ENCODE measurements at regions not wholly inside any gene's neighbourhood (a gene's known extent, or its start where the extent isn't known, plus 50 kb on each side); places are given as distances from the start of the nearest gene placed in this dataset.

GRCh38 chr9:87433853-87434252, 63.8 kb upstream of the DAPK1 start:
- no peak for DNase-seq

GRCh38 chr9:87434366-87434765, 63.3 kb upstream of the DAPK1 start:
- DNase-seq = no peak

DNA sequence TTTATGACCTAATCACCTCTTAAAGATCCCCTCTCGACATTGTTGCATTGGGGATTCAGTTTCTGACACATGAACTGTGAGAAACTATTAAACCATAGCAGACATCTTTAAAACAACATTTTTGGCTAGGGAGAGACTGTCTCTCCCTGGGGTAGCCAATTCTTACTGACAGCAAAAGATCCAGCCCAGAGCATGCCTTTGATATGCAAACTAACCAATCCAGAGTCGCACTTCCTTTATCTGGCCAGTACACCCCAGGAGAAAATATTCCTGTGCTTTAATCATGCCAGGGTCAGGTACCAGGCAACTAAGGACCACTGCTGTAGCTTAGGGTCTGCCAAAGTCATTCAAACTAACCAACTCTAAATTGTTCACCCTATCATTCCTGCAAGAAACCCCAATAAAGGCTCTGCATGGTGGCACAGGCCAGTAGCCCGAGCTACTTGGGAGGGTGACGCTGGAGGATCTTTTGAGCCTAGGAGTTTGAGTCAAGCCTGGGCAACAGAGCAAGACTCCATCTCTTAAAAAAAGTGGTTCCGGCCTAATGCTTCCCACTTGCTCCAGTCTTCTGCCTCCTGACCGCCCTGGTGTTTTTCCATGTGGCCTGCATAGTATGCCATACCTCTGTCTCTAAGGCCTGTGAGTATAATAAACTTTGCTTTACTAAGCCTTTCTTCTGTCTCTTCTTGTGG, 62.3 kb upstream of the DAPK1 start:
- no peak for DNase-seq

DNA sequence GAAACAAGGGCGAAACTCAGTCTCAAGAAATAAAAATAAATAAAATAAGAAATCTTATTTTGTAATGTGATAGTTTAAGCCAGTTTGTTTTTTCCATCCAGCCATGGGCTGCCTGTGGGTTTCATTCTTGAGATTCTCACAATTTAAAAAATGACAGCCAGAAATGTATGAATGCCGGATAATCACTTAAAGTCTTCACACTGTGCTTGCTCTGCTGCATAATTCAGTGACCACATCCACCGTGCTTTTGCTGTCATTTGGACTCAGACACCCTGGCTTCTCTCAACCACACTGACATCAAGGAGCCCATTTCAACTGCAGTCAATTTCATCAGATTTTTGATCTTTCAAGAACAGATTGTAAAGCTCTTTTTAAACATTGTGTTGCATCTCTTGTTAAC, 61.0 kb upstream of the DAPK1 start:
- no peak for DNase-seq

GRCh38 chr9:87437966-87438365, 59.7 kb upstream of the DAPK1 start:
- DNase-seq = no peak

- DNase-seq = no peak
Measured at GRCh38 chr9:87441251-87441650, 56.4 kb upstream of the DAPK1 start.

- no peak for DNase-seq
Measured at GRCh38 chr9:87442451-87442850, 55.2 kb upstream of the DAPK1 start.

DNA sequence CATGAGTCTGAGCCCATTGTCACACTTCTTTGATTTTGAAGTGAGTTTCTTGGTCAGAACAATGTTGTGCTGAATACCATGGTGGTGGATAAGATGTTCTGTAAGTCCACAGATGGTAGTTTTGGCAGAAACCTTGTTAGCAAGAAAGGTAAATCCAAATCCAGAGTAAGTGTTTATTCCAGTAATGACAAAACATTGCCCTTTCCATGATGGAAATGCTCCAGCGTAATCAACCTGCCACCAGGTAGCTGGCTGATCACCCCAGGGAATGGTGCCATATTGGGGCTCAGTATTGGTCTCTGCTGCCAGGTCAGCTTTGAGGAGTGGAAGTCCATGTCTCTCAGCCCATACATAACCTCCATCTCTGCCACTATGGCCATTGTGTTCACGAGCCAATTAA, 54.7 kb upstream of the DAPK1 start:
- DNase-seq = no peak

GRCh38 chr9:87443461-87443860, 54.2 kb upstream of the DAPK1 start:
- no peak for DNase-seq

- DNase-seq = peak; percentile 13
Measured at GRCh38 chr9:87445646-87446045, 52.0 kb upstream of the DAPK1 start.

DNA sequence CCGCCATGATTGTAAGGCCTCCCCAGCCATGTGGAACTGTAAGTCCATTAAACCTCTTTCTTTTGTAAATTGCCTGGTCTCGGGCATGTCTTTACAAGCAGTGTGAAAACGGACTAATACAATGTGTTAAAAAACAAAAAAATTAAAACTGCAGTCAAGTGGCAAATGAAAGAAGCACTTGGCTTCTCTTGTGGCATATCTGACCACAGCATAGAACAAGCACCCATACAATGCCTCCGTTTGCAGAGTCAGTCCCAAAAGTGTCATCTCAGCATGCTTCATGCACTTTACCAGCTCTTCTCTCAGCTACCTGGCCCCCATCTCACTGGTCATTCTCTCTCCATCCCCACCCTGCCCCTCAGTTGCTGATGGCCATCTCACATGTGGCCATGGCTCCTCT, 51.1 kb upstream of the DAPK1 start:
- DNase-seq = no peak

DNA sequence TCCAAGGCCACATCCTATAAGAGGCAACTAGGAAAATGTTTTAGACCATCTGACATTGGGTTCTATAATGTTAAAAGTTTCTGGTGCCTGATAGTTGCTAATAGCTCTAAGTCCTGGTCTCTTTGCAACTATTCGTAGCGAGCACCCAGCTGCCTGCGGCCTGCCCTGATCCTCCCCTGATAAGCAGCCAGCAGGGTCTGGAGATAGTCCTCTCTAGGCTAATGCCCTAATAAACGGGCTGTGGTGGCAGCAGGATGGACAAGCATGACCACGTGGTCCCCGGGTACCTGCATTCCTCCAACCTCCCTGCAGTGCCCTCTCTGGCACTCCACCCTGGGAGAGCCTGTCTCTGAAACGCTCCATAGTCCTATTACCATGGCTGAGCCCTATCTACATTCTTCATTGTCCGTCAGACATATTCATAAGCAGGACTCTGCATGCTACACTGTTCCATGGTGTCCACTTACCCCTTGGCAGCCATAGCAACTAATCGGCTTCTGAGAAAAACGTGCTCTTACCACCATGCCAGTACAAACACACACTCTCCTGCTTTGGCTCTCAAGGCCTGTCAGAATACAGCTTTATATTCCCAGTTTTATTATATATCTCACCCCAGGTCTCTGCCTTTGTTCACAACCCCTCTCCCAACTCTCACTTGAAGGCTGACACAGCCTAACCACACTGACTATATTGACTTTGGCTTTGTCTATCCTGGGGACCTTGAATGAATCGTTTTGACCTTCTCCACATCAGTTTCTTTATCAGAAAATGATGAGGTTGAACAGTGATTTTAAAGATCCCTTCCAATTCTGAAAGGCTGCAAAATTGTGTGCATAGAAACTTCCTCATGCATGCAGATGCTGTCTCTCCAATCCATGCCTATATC, 49.9 kb upstream of the DAPK1 start:
- DNase-seq = no peak
